ENCODE measurements at regions not wholly inside any gene's neighbourhood (a gene's known extent, or its start where the extent isn't known, plus 50 kb on each side); places are given as distances from the start of the nearest gene placed in this dataset.
"Not testable (repeated sequence)": the region's sequence is repeated elsewhere in the genome, so short reads cannot be mapped to it uniquely, and the experiment has no call there.

GRCh38 chr10:23545866-23546265 is 107.0 kb downstream of the OTUD1 start:
- not testable (repeated sequence) for DNase-seq

GRCh38 chr10:23556727-23557440 is 118.0 kb downstream of the OTUD1 start:
- DNase-seq: no peak

GRCh38 chr10:23557777-23558176 is 118.9 kb downstream of the OTUD1 start:
- no peak for DNase-seq

- DNase-seq: no peak
Observed at GRCh38 chr10:23558361-23558799, 119.5 kb downstream of the OTUD1 start.

- no peak for DNase-seq
Observed at GRCh38 chr10:23568996-23569395, 130.1 kb downstream of the OTUD1 start.

- DNase-seq: no peak
Observed at GRCh38 chr10:23571884-23572283, 133.0 kb downstream of the OTUD1 start.

GRCh38 chr10:23581906-23582450 is 143.1 kb downstream of the OTUD1 start:
- no peak for DNase-seq

GRCh38 chr10:23584396-23584795 is 145.5 kb downstream of the OTUD1 start:
- DNase-seq: no peak

- no peak for DNase-seq
Observed at GRCh38 chr10:23585186-23585585, 146.3 kb downstream of the OTUD1 start.

GRCh38 chr10:23585666-23586065 is 146.8 kb downstream of the OTUD1 start:
- no peak for DNase-seq

GRCh38 chr10:23595278-23595677 is 156.4 kb downstream of the OTUD1 start:
- not testable (repeated sequence) for DNase-seq

GRCh38 chr10:23604613-23605012 is 165.7 kb downstream of the OTUD1 start:
- DNase-seq: no peak

GRCh38 chr10:23606456-23606855 is 167.6 kb downstream of the OTUD1 start:
- no peak for DNase-seq

- DNase-seq: no peak
Observed at GRCh38 chr10:23608926-23609325, 170.1 kb downstream of the OTUD1 start.

- no peak for DNase-seq
Observed at GRCh38 chr10:23610626-23611307, 171.9 kb downstream of the OTUD1 start.

- no peak for DNase-seq
Observed at GRCh38 chr10:23611308-23612029, 172.6 kb downstream of the OTUD1 start.

- DNase-seq: no peak
Observed at GRCh38 chr10:23613900-23614299, 175.0 kb downstream of the OTUD1 start.

- DNase-seq: no peak
Observed at GRCh38 chr10:23614483-23614882, 175.6 kb downstream of the OTUD1 start.

- no peak for DNase-seq
Observed at GRCh38 chr10:23630376-23630775, 191.5 kb downstream of the OTUD1 start.

- DNase-seq: no peak
Observed at GRCh38 chr10:23630885-23631284, 192.0 kb downstream of the OTUD1 start.

GRCh38 chr10:23643111-23643780 is 204.4 kb downstream of the OTUD1 start:
- no peak for DNase-seq

GRCh38 chr10:23648618-23649017 is 209.7 kb downstream of the OTUD1 start:
- DNase-seq: no peak

GRCh38 chr10:23656735-23657134 is 217.9 kb downstream of the OTUD1 start:
- DNase-seq: no peak

Data from NCI-H1092 (cell line).